ENCODE measurements at regions not wholly inside any gene's neighbourhood (a gene's known extent, or its start where the extent isn't known, plus 50 kb on each side); places are given as distances from the start of the nearest gene placed in this dataset.
"Not testable (repeated sequence)": the region's sequence is repeated elsewhere in the genome, so short reads cannot be mapped to it uniquely, and the experiment has no call there.

DNA sequence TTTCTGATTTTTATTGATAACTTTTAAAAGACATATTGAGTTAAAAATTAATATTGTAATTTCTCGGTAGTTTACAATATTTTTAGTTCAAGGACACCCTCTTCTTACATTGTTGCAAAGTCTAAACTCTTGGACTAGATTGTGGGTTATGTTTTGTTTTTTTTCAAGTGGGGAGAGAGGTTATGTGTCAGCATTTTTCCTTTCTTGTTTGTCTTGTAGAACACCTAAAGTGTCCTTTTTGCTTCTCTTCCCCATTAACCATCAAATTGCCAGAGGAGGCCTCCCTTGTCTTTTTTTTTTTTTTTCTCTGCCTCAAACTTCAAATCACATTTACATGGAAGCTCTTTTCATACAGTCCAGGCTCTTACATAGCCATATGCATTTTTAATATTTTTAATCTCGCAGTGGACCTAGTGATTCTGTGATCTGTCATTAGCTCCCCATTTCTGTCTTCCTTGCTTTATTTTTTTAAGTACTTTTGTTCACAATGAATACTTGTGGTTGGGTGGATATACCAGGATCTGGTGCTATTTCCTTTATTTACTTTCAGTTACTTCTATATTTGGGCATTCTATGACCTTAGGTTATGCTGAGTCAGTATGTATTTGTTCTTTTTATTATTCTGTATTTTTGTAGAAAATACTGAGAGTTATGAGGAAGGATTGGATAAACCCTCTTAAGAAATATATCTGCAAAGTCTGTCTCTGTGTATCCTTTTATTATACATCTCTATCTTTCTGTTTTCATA lies 2280.6 kb upstream of the ACO1 start:
- no peak for DNase-seq

DNA sequence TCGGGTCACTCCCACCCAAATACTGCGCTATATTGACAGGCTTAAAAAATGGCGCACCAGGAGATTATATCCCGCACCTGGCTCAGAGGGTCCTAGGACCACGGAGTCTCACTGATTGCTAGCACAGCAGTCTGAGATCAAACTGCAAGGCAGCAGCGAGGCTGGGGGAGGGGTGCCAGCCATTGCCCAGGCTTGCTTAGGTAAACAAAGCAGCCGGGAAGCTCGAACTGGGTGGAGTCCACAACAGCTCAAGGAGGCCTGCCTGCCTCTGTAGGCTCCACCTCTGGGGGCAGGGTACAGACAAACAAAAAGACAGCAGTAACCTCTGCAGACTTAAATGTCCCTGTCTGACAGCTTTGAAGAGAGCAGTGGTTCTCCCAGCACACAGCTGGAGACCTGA lies 2277.3 kb upstream of the ACO1 start:
- DNase-seq: not testable (repeated sequence)

DNA sequence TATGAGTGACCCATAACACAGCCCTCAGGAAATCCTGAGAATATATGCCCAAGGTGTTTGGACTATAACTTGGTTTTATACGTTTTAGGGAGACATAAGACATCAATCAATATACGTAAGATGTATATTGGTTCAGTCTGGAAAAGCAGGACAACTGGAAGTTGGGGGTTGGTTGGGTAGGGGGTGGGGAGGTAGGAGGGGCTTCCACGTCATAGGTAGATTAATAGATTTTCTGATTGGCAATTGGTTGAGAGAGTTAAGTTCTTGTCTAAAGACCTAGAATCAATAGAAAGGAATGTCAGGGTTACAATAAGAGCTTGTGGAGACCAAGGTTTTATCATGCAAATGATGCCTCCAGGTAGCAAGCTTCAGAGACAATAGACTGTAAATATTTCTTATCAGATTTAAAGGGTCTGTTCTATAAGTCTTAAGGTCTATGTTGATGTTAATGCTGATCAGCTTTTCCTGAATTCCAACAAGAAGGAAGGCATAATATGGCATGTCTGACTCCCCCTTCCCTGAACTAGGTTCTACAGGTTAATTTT lies 2267.7 kb upstream of the ACO1 start:
- no peak for DNase-seq

DNA sequence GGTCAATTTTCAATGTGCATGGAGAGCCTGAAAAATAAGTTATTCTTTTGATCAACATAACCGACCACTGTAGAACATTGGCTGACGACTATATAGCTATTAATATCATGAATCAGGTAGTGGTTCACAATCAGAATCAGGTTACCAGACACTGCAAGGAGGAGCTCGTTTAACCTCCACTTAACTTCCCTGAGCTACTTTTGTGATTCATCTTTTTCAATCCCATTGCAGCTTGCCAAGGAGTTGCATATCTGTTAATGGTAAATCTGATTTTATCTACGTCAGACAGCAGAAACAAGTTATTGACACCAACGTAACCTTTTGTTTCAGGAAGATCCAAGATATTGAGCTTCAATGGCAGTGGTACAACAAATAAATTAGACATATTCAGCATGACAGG lies 2263.8 kb upstream of the ACO1 start:
- no peak for DNase-seq

DNA sequence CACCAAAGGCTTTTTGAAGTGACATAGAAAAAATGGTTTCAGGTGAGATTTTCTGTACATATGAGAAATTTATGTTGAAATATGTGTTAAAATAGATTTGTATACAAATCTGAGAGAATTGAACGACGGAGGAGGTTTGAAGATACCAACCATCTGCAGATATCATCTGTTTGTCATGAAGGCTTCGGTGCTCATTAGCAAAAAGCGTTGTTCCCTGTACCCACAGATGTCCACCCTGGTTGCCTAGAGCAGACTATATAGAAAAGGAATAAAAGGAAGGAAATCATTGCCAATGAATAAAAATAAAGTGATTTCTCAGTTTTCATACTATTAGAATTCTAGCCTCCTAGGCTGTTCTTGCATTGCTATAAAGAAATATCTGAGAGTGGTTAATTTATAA lies 2262.8 kb upstream of the ACO1 start:
- no peak for DNase-seq

DNA sequence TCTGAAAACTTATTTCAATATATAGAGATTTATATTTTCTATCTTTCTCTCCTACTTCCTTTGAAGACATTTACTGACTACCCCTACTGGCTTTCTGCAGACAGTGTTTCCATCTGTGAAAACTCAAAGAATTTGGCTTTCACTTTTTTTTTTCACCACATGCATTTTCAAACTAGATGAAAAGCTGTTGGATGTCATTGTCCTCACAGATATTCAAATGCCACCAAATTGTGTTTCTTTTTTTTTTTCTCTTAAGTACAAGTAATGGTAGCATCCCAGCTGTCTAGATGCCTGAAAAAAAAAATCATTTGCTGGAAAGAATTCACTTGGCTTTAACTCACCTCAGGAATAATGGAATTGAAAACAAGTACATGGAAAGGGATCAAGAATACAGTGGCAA lies 2258.6 kb upstream of the ACO1 start:
- DNase-seq: no peak

DNA sequence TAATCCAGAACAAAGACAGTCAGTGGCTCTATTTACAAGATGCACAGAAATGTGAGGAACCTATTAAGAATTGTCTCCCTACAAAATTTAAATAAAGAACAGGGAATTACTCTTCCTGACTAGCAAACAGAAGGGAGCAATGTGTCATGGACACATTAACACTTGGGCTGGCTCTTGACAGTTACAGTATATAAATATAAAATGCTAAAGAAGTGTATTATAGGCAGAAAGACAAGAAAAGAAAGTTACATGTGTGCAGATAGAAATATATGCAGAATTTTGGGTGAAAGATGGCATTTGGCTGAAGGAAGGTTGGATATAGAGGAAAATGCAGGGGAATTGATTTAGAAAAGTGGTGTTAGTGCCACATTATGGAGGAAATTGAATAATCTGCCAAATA lies 2257.1 kb upstream of the ACO1 start:
- no peak for DNase-seq

DNA sequence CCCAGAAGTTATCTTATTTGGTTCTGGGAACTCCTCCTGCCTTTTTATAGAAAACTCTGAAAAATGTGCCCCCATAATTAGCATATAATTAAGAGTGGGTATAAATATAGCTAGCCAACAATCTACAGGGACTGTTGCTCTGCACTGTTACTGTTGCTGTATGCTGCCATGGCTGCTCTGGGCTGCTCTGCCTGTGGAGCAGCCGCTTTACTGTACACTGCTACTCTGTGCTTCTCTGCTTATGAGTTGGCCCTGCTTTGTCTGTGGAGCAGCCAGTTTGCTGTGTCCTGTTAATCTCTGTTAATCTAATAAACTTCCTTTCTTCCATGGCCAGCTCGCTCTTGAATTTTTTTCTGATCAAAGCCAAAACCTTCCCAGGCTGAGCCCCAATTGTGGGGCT lies 2244.0 kb upstream of the ACO1 start:
- DNase-seq: no peak

DNA sequence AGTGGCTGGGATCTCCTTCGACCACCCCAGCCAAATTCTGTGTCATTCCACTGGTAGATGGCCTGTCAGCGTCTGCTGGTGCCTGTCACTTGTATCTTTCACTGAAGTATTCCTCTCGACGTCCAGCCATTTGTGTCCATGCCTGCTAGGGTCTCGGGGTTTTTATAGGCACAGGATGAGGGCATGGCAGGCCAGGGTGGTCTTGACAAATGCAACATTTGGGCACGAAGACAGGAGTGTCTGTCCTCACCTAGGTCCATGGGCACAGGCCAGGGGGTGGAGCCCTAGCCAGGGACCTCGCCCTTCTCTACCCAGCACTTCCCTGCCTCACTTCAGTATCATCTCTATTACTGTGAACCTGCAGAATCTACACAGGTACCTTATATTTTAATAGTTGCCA lies 2223.9 kb upstream of the ACO1 start:
- DNase-seq: no peak

DNA sequence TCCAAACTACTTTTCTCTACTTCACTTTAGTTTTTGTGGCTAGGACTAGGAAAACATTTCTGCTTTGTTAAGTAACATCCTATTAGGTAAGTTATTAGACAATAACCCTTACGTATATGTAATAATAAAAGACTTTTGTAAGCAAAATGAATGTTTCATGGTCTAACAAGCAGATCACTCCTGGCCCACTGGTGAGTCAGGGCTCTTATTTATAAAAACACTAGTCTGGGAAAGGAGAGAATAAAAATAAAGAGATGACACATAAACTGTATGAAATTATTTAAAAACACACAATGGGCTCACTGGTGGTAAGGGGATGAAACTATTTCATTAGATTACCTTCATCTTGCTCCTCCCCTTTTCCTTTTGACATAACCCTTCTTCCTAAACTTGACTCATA lies 2212.2 kb upstream of the ACO1 start:
- no peak for DNase-seq

DNA sequence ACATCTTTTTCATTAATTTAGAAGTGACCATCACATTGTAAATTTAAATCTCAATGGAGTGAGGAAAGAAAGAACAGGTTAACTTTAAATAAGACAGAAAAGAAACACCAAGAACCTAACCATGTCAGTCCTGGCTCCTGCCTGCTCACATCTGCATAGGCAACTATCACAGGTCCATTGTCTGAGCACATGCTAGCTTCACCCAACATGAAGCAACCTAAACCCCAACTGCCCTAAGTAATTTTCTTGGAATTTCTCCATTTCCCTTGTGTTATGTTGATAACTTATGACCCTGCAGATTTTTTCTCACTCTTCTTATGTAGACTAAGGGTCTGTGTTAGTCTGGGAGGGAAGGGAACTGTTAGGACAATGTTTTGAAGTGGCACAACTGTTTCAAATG lies 2205.8 kb upstream of the ACO1 start:
- DNase-seq: no peak

DNA sequence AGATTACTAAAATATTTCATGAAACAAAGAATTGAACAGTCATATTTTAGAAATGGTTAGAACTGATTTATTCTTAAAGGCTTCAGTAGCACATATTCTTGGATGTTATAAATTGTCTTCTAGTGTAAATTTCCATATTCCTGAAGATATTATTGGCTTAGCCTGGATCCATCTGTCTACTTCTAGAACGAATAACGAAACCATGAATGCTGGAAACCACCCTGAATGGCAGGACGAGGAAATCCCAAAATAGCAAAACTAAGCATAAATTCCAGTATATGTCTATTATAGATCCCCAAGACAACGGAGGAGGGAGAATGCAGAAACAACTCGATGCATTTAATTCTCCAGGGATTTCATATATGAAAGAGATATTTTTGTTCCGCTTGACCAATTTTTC lies 2191.0 kb upstream of the ACO1 start:
- DNase-seq: no peak

DNA sequence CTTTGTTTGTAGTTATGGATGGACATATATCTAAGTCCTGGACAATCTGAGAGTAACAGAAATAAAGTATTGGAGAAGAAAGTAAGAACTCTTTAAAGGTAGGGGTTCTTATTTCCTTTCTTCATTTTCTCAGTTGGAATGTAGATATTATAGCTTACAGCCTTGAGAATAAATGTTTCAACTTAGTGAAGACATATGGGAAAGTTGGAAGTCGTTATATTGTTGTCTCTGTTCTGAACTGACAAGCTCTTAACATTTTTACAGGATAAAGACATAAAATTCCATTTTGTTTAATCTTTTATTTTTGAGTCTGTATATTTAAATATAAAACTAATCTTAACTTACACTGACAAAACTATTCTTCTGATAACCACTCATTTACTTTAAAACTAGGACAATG lies 2187.5 kb upstream of the ACO1 start:
- DNase-seq: no peak

DNA sequence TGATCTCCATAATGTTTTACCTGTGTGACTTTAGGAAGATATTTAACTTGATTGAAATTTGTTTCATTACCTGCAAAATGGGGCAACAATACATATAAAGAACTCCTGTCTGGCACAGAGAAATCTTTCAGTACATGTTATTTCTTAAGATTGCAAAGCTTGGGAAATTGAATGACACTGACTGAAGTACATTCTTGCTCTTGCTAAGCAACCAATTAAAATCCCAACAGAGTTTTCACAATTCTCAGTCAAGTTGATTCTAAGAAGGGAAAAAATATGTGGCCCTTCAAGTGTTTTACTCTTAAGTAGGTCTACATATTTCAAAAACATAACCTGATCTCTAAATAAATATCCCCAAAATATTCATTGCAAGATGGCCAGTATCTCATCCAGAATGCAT lies 2187.0 kb upstream of the ACO1 start:
- DNase-seq: no peak

DNA sequence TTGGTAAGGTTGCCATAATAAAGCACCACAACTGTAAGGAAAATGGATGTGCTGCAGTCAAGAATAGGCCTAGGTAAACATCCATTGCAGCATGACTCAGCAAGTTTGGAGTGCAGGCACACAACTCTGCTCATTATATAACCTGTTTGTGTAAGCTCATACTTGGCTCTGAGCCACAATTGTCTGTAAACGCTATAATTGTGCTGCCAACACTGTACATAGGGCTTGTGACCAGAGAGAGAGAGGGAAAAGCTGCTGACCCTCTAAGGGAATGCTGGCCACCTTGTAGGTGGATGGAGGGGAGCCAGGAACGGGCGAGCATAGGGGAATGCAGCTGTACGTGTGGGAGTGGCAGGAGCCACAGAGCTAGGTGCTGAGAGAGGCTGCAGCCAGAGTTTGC lies 2186.5 kb upstream of the ACO1 start:
- no peak for DNase-seq

DNA sequence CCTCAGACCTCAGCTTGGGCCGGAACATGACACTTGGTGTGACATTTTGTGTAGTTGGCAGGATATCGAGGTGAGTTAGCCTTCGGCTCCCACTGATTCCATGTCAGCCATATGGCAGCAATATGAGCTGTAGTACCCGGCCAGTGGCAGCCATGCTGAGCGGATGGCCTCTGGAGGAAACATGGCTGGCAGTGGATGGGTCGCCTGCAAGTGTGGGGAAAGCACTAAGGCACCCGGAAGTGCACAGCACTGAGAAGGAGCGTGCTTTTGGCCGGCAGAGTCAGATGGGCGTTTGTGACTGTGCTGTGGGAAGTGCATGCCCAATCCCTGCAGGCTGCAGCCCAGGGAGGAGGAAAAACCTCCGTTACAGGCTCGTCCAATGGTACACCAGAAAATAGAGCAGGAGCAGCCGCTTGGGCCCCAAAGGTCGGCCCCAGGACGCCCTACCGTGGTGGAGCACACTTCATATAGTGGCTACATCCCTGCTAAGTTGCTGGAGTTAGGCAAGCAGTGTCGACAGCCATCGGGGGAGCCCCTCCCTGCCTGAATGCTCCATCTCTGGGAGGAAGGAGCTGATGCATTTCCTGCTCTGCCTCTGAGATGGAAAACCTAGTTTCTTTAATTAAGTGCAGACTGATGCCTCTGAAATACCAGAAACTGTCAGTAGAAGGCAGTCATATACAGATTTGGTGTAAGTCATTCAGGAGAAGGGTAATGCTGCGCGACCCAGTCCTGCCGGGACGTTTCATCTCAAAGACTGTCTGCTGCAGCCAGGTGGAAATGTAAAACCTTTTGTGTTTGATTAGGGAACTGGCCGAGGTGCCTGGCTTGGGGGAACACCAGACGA lies 2185.8 kb upstream of the ACO1 start:
- no peak for DNase-seq

DNA sequence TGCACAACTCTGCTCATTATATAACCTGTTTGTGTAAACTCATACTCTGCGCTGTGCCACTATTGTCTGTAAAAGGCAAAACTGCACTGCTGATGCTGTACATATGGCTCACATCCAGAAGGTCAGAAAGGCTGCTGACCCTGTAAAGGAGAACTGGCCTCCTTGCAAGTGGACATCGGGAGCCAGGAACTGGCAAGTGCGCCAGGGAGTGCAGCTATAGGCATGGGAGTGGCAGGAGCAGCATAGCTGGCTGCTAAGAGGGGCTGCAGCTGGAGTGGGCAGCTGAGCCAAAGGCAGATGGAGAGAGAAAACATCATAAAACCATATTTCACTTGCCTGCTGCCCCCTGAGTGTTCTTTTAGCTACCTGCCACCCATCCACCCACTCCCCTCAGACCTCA lies 2183.4 kb upstream of the ACO1 start:
- no peak for DNase-seq

DNA sequence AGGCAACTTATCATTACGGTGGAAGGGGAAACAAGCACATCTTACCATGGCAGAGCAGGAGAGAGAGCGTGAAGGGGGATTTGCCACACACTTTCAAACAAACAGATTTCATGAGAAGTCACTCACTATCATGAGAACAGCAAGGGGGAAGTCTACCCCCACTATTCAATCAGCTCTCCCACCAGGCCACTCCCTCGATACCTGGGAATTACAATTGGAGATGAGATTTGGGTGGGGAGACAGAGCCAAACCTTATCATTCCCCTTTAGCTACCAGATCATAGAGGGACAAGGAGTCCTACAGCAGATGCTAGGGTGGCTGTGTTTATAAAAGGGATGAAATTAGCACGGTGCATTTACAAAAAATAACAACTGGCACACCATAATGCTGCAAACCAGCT lies 2149.4 kb upstream of the ACO1 start:
- no peak for DNase-seq

DNA sequence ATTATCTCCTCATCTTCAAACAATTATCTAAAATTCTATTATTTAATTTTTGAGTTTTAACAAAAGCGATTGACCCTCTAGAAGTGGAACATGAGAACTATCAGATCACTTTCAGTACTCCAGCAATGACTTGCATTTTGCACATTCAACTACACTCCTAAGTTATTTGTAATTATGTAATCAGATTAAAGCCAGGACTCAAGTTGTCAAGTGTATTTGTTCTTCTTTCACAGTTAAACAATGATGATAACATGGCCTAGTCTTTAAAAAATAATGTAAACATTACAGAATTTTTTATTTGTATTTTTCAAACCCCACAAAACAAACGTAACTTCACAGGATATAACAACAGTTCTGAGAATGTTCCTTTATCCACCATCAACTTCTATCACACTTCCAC lies 2148.9 kb upstream of the ACO1 start:
- DNase-seq: no peak

DNA sequence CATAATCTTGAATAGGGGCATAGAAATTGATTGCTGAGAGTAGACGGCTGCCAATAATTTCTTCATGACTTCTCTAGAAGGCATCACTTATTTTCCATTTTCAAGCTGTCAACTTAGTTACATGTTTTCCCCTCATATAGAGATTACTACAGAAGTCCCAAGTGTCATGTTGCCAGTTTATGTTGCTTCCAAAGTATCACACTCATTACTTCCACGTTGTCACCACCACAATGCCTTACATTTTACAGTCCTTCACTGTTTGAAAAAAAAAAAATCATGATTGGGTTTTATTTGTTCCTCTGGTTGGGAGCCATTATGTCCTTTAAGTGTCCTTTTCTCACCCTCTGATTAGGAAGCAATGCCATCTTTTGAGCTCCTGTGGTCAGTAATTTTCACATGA lies 2144.6 kb upstream of the ACO1 start:
- no peak for DNase-seq

DNA sequence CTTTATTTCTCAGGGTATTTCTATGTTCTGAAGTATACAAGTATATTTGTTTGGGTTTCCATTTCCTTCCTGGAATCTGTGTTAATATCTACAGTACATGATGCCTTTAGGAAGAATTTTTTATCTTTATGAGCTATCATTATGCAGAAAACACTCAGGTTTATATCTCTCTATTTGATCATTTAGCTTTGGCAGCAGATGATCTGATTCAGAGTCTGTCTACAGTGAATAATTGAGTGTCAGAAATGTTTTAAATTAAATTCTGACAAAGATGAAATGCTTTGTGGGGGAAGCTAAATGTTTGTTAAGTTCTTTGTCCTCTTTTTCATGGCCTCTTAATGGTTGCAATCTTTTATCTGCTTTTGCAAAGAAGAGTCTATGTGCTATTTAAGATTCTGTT lies 2141.0 kb upstream of the ACO1 start:
- DNase-seq: no peak

DNA sequence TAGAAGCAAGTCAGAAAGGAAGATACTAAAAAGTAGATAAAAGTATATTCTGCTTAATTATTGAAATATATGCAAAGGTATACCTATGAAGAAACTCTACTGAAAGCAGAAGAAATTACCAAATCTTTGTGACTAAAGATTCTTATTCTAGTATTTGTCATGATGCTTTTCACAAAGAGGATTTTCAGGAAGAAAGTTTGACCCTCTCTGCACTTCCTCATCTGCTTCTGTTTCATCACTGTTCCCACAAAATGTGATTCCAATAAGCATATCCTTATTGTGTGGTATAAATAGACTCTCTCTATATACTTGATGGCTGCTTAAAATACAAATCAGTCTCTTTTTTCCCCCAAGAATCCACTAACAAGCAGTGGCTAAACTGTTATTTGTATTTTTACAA lies 2139.6 kb upstream of the ACO1 start:
- DNase-seq: no peak

DNA sequence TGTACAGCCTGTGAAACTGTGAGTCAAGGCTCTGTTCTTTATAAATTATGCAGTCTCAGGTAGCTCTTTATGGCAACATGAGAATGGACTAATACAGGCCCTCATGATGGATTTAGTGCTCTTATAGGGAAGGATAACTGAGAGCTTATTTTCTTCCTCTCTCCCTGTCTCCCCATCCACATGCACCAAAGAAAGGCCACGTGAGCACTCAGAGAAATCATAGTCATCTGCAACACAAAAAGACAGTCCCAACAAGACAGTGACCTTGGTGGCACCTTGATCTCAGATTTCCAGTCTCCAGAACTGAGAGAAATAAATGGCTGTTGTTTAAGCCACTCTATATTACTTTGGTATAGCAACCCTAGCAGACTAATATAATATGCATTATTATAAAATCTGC lies 2133.6 kb upstream of the ACO1 start:
- no peak for DNase-seq

DNA sequence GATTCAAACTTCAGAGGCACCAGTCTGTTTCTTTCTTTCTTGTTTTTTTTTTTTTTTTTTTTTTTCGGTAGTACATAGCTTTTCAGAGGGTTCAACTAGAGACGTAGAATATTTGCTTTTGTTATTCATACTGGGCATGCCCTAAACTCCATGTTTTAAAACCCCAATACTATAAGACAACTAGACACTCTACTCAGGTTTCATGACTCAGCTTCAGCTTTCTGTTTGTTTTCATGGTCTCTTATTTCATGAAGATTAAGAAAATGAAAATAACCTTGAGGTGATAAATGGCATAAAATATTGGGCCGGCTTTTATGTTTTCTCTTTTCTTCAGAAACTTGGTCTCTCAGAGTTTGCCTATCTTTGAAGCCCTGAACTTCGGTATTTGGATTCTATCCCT lies 2126.3 kb upstream of the ACO1 start:
- no peak for DNase-seq

All from cerebellar nuclear complex (tissue), 1 donor.